Uterus (tissue), 3 donors: ENCODE measurements at regions not wholly inside any gene's neighbourhood (a gene's known extent, or its start where the extent isn't known, plus 50 kb on each side); places are given as distances from the start of the nearest gene placed in this dataset.

Experiments
- DNase-seq, 2 donors: peaks; one replicate each; pipeline ENCODE4 v3.0.0-alpha.2; 2019 to 2020
- H3K27ac ChIP-seq, 2 donors: fragments of 200-600 bp; sonication (generic); 1 replicate in 1 of 2; 2 replicates in 1 of 2; pipeline ENCODE4 v1.5.1; 2016 to 2018
- H3K27me3 ChIP-seq, 2 donors: fragments of 200-600 bp; sonication (generic); one replicate each; pipeline ENCODE4 v1.5.1; 2018 to 2019; ENCODE audit warnings: control low read depth in 1 of 2
- H3K36me3 ChIP-seq, 2 donors: fragments of 200-600 bp; sonication (generic); one replicate each; pipeline ENCODE4 v1.5.1; 2019; ENCODE audit warnings: control low read depth in 1 of 2
- H3K4me1 ChIP-seq, 2 donors: fragments of 200-600 bp; sonication (generic); one replicate each; pipeline ENCODE4 v1.5.1; 2018 to 2019; ENCODE audit warnings: control low read depth in 1 of 2
- H3K4me3 ChIP-seq, 2 donors: fragments of 200-600 bp; sonication (generic); 1 replicate in 1 of 2; 2 replicates in 1 of 2; pipeline ENCODE4 v1.5.1; 2018 to 2019; ENCODE audit warnings: mild to moderate bottlenecking in 1 of 2
- H3K9me3 ChIP-seq, 2 donors: fragments of 200-600 bp; sonication (generic); one replicate each; pipeline ENCODE4 v1.5.1; 2019; ENCODE audit warnings: control low read depth in 1 of 2
- CTCF ChIP-seq, 4 experiments: fragments of 200-600 bp in 2 of 4; fragments of 450-650 bp in 2 of 4; sonication (generic) in 2 of 4; IDR thresholded peaks; one replicate each; pipeline ENCODE4 v1.5.1; 2016 to 2019; ENCODE audit warnings: antibody characterized with exemption in 4 of 4, mild to moderate bottlenecking in 2 of 4, moderate library complexity in 1 of 4
- POLR2A ChIP-seq, 2 donors: fragments of 450-650 bp; IDR thresholded peaks; one replicate each; pipeline ENCODE4 v1.6.1; 2016; ENCODE audit warnings: antibody characterized with exemption in 2 of 2, mild to moderate bottlenecking in 1 of 2, moderate library complexity in 1 of 2
- intact Hi-C: fragments of 100-400 bp; cut with DNase I; formaldehyde crosslinking; loops from one replicate; pipeline ENCODE4 v1.15.1; 2023; ENCODE audit warnings: low total_unique reads
- donor health status: DM: yes; HTN: yes; CAD: no.

DNA sequence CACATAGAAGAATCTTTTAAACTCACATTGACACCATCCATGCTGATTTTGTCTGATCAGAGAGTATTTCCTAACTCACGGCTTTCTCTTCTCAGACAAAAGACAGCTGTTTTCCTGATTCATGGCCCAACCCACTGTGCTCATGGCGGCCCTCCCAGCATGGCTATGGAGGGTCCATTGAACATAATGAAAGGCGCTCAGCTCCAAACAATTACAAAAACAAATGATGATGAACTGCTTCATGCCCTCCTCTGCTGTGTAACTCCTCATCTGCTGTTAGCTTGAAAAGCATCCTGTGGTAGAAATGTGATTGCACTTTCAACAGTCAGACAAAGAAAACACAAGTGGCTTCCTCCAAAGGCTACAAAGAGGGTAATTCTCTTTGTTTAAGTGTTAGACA is 673.8 kb downstream of the PRELID2 start:
- H3K36me3 ChIP-seq, result no peaks in the 10 kb centered on the region
- H3K4me3 ChIP-seq, result no peak overlapping the region
- DNase-seq, result no peak
- TF ChIP-seq POLR2A (IDR thresholded peaks at IDR 0.05) (no peak), CTCF (IDR thresholded peaks at IDR 0.05) (no peak)
- H3K27ac ChIP-seq, result no peak overlapping the region
- no peaks in the 10 kb centered on the region for H3K4me1 ChIP-seq
- H3K27me3 ChIP-seq, result no peaks in the 10 kb centered on the region
- no peaks in the 10 kb centered on the region for H3K9me3 ChIP-seq
- intact Hi-C loops, result no loop called here

- Histone ChIP-seq H3K36me3 (no peaks in the 10 kb centered on the region), H3K4me3 (no peak overlapping the region), H3K27me3 (no peaks in the 10 kb centered on the region), H3K4me1 (no peaks in the 10 kb centered on the region), H3K27ac (no peak overlapping the region), H3K9me3 (no peaks in the 10 kb centered on the region)
- TF ChIP-seq CTCF (IDR thresholded peaks at IDR 0.05) (no peak), POLR2A (IDR thresholded peaks at IDR 0.05) (no peak)
- intact Hi-C loops, result no loop called here
- DNase-seq, result no peak
These were observed 674.5 kb downstream of the PRELID2 start for GRCh38 chr5:145160679-145161078.

DNA sequence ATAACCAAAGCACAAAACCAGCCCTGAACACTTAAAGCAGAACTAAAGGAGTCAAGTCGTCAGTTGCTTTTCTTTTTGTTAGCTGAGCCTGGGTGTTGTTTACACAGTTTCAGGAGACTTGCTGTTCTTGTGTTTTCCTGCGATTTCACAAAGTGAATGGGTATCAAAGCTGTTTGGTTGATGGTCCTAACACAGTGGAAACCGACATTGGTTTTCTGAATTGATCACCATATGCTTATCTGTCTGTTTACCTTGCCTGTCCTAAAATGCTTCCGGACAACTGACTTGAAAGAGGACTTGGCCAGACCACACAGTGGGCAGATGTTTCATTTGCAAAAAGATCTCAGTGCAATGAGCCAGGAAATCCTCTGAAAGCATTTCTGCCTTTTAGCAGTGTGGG is 676.4 kb downstream of the PRELID2 start:
- TF ChIP-seq POLR2A (IDR thresholded peaks at IDR 0.05), result no peak
- TF ChIP-seq CTCF (IDR thresholded peaks at IDR 0.05), result no peak
- Histone ChIP-seq H3K27ac (no peak overlapping the region), H3K36me3 (no peaks in the 10 kb centered on the region), H3K27me3 (no peaks in the 10 kb centered on the region), H3K9me3 (no peaks in the 10 kb centered on the region), H3K4me3 (no peak overlapping the region), H3K4me1 (no peaks in the 10 kb centered on the region)
- DNase-seq, result no peak
- intact Hi-C loops, result no loop called here

- no peak for TF ChIP-seq CTCF (IDR thresholded peaks at IDR 0.05)
- TF ChIP-seq POLR2A (IDR thresholded peaks at IDR 0.05), result no peak
- Histone ChIP-seq H3K9me3 (no peaks in the 10 kb centered on the region), H3K4me3 (no peak overlapping the region), H3K27ac (no peak overlapping the region), H3K4me1 (no peaks in the 10 kb centered on the region), H3K27me3 (no peaks in the 10 kb centered on the region), H3K36me3 (no peaks in the 10 kb centered on the region)
- DNase-seq, result no peak
- intact Hi-C loops, result no loop called here
These were observed 677.3 kb downstream of the PRELID2 start for GRCh38 chr5:145157841-145158240.

DNA sequence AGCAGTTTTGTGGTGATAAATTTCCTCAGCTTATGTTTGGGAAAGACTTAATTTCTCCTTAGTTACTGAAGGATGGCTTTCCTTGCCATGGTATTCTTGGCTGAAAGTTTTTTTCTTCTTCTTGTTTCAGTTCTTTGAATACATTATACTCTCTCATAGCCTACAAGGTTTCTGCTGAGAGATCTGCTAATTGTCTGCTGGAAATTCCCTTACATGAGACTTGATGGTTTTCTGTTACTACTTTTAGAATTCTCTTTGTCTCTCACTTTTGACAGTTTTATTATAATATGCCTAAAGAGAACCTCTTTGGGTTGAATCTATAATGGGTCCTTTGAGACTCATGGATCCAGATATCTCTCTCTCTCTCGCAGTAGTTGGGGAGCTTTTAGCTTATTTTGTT is 693.6 kb downstream of the PRELID2 start:
- TF ChIP-seq CTCF (IDR thresholded peaks at IDR 0.05) (no peak), POLR2A (IDR thresholded peaks at IDR 0.05) (no peak)
- no peaks in the 10 kb centered on the region for H3K9me3 ChIP-seq
- H3K27me3 ChIP-seq, result no peaks in the 10 kb centered on the region
- no peak overlapping the region for H3K27ac ChIP-seq
- no peaks in the 10 kb centered on the region for H3K36me3 ChIP-seq
- no peak overlapping the region for H3K4me3 ChIP-seq
- DNase-seq, result no peak
- intact Hi-C loops, result no loop called here
- H3K4me1 ChIP-seq, result no peaks in the 10 kb centered on the region
